OCI-LY7 (cell line): ENCODE measurements at regions not wholly inside any gene's neighbourhood (a gene's known extent, or its start where the extent isn't known, plus 50 kb on each side); places are given as distances from the start of the nearest gene placed in this dataset.

Experiments used
- BruUV-seq: library from RNA; stranded (reverse); fragments of 400-500 nt; replicated peaks from 2 replicates; lab custom pipeline; 2021; lab: Mats Ljungman, UMichigan
- CTCF ChIA-PET: fragments of 300-600 bp; sonication (Branson Sonifier 250); formaldehyde crosslinking; loops from one replicate; lab custom pipeline; 2022; ENCODE audit warnings: antibody characterized with exemption; ENCODE audit not compliant: unreplicated experiment; lab: Charles Lee
- POLR2A ChIA-PET: fragments of 300-600 bp; sonication (Branson Sonifier 250); formaldehyde crosslinking; loops from one replicate; lab custom pipeline; 2022; ENCODE audit warnings: antibody characterized with exemption; lab: Charles Lee
- DNase-seq: peaks from one replicate; pipeline ENCODE4 v3.0.0-alpha.2; 2015; ENCODE audit warnings: low spot score
- H2AFZ ChIP-seq: fragments of 200-600 bp; sonication (generic), shearing (Covaris generic); 2 replicates; pipeline ENCODE4 v1.6.1; 2014; ENCODE audit warnings: mild to moderate bottlenecking, antibody characterized with exemption, low read length, moderate library complexity
- H3K27ac ChIP-seq: fragments of 200-600 bp; sonication (generic); 2 replicates; pipeline ENCODE4 v1.5.1; 2014; ENCODE audit warnings: mixed run types, low read depth, mild to moderate bottlenecking, moderate library complexity, low read length, inconsistent platforms; ENCODE audit not compliant: poor library complexity, severe bottlenecking
- H3K36me3 ChIP-seq: fragments of 200-600 bp; sonication (generic); 2 replicates; pipeline ENCODE4 v1.6.1; 2014; ENCODE audit warnings: mild to moderate bottlenecking, antibody characterized with exemption, low read length, moderate library complexity, mixed read lengths; ENCODE audit not compliant: insufficient read depth
- H3K4me1 ChIP-seq: fragments of 200-600 bp; sonication (generic); 2 replicates; pipeline ENCODE4 v1.5.1; 2014; ENCODE audit warnings: mild to moderate bottlenecking, low read length; ENCODE audit not compliant: insufficient read depth, poor library complexity, severe bottlenecking
- H3K4me2 ChIP-seq: fragments of 200-600 bp; sonication (generic); 2 replicates; pipeline ENCODE4 v1.6.1; 2014; ENCODE audit warnings: mild to moderate bottlenecking, low read length
- H3K4me3 ChIP-seq: fragments of 200-600 bp; sonication (generic); 2 replicates; pipeline ENCODE4 v1.5.1; 2014; ENCODE audit warnings: mild to moderate bottlenecking, low read depth, low read length; ENCODE audit not compliant: poor library complexity, severe bottlenecking
- H3K79me2 ChIP-seq: fragments of 200-600 bp; sonication (generic); 2 replicates; pipeline ENCODE4 v1.6.1; 2016; ENCODE audit warnings: low read depth, mild to moderate bottlenecking, low read length, moderate library complexity, mixed read lengths; ENCODE audit not compliant: insufficient read depth
- H3K9me2 ChIP-seq: fragments of 200-600 bp; sonication (generic); 2 replicates; pipeline ENCODE4 v1.6.1; 2016; ENCODE audit warnings: mild to moderate bottlenecking, low read length, mixed read lengths; ENCODE audit not compliant: insufficient read depth
- H3K9me3 ChIP-seq: fragments of 200-600 bp; sonication (generic); 2 replicates; pipeline ENCODE4 v1.6.1; 2014; ENCODE audit warnings: mild to moderate bottlenecking, mixed run types, low read length, mixed read lengths
- H4K20me1 ChIP-seq: fragments of 200-600 bp; sonication (generic); 2 replicates; pipeline ENCODE4 v1.6.1; 2014; ENCODE audit warnings: mild to moderate bottlenecking, antibody characterized with exemption, low read length, moderate library complexity, mixed read lengths; ENCODE audit not compliant: insufficient read depth
- CTCF ChIP-seq: fragments of 200-600 bp; sonication (generic); conservative IDR thresholded peaks from 2 replicates; pipeline ENCODE4 v1.5.1; 2014; ENCODE audit warnings: mild to moderate bottlenecking, antibody characterized with exemption, low read length, moderate library complexity, mixed read lengths
- EZH2phosphoT487 ChIP-seq: fragments of 200-600 bp; sonication (generic); IDR thresholded peaks from 2 replicates; pipeline ENCODE4 v1.6.1; 2018; ENCODE audit warnings: low read depth, borderline replicate concordance, mild to moderate bottlenecking, mixed run types, antibody characterized with exemption, low read length, moderate library complexity, mixed read lengths
- intact Hi-C: fragments of 100-400 bp; cut with micrococcal nuclease; formaldehyde crosslinking; loops from one replicate; pipeline ENCODE4 v1.10.0; 2022; ENCODE audit not compliant: unreplicated experiment

GRCh38 chr18:67278984-67279383 is 237.5 kb downstream of the DSEL start:
- H3K36me3 ChIP-seq = no peaks in the 10 kb centered on the region
- no peaks in the 10 kb centered on the region for H3K9me2 ChIP-seq
- no peaks in the 10 kb centered on the region for H3K9me3 ChIP-seq
- ChIA-PET POLR2A (no interaction called here), CTCF (no interaction called here)
- no peaks in the 10 kb centered on the region for H3K4me1 ChIP-seq
- no TSS peak for BruUV-seq
- no peak overlapping the region for H2AFZ ChIP-seq
- TF ChIP-seq EZH2phosphoT487 (no peak), CTCF (no peak)
- no peaks in the 10 kb centered on the region for H4K20me1 ChIP-seq
- intact Hi-C loops = no loop called here
- no peak overlapping the region for H3K27ac ChIP-seq
- no peak for DNase-seq
- H3K79me2 ChIP-seq = no peaks in the 10 kb centered on the region
- H3K4me3 ChIP-seq = no peak overlapping the region
- no peak overlapping the region for H3K4me2 ChIP-seq

GRCh38 chr18:67276638-67277037 is 239.9 kb downstream of the DSEL start:
- no peak for TF ChIP-seq CTCF
- TF ChIP-seq EZH2phosphoT487 = no peak
- H3K79me2 ChIP-seq = no peaks in the 10 kb centered on the region
- ChIA-PET POLR2A (no interaction called here), CTCF (no interaction called here)
- H3K9me3 ChIP-seq = no peaks in the 10 kb centered on the region
- no peaks in the 10 kb centered on the region for H3K9me2 ChIP-seq
- intact Hi-C loops = no loop called here
- H4K20me1 ChIP-seq = no peaks in the 10 kb centered on the region
- no peaks in the 10 kb centered on the region for H3K36me3 ChIP-seq
- no peak overlapping the region for H2AFZ ChIP-seq
- H3K4me2 ChIP-seq = no peak overlapping the region
- DNase-seq = no peak
- no peaks in the 10 kb centered on the region for H3K4me1 ChIP-seq
- no peak overlapping the region for H3K27ac ChIP-seq
- no peak overlapping the region for H3K4me3 ChIP-seq
- BruUV-seq = no TSS peak

GRCh38 chr18:67273288-67273687 is 243.2 kb downstream of the DSEL start:
- H3K9me3 ChIP-seq = no peaks in the 10 kb centered on the region
- no peak overlapping the region for H2AFZ ChIP-seq
- H4K20me1 ChIP-seq = no peaks in the 10 kb centered on the region
- H3K79me2 ChIP-seq = no peaks in the 10 kb centered on the region
- no TSS peak for BruUV-seq
- DNase-seq = no peak
- no peaks in the 10 kb centered on the region for H3K4me1 ChIP-seq
- H3K27ac ChIP-seq = no peak overlapping the region
- no peak overlapping the region for H3K4me3 ChIP-seq
- H3K4me2 ChIP-seq = no peak overlapping the region
- TF ChIP-seq EZH2phosphoT487 = no peak
- TF ChIP-seq CTCF = no peak
- CTCF ChIA-PET = no interaction called here
- H3K36me3 ChIP-seq = no peaks in the 10 kb centered on the region
- intact Hi-C loops = no loop called here
- no peaks in the 10 kb centered on the region for H3K9me2 ChIP-seq
- POLR2A ChIA-PET = interaction anchor here (0.5 kb wide), 1 partner anchor 1590 kb away, joined by 3 read pairs; no protein-coding TSS in a partner anchor
